HG02759 (cell line): ENCODE measurements at regions not wholly inside any gene's neighbourhood (a gene's known extent, or its start where the extent isn't known, plus 50 kb on each side); places are given as distances from the start of the nearest gene placed in this dataset.
"Not testable (repeated sequence)": the region's sequence is repeated elsewhere in the genome, so short reads cannot be mapped to it uniquely, and the experiment has no call there.

ENCODE experiments used
- ATAC-seq: cut with Tn5 transposase; IDR thresholded peaks from one replicate; pipeline ENCODE4 v1.9.1; 2021; ENCODE audit warnings: mild to moderate bottlenecking, moderate library complexity; ENCODE audit not compliant: unreplicated experiment

DNA sequence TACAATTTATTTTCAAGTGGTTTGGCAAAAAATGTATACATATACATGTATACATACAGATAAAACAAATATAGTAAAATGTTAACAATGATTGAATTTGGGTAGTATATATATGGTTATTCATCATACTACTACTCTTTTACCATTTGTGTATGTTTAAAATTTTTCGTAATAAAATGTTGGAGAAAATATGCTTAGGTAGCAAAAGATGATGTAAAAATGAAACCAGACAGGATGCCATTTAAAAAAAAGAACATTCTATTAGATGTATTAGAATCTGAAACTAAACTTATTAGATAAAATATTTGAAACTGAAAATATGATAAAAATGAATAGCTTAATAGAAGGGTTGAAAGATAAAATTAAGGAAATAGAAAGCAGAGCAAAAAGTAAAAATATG lies 144.9 kb upstream of the FER start:
- no peak for ATAC-seq

DNA sequence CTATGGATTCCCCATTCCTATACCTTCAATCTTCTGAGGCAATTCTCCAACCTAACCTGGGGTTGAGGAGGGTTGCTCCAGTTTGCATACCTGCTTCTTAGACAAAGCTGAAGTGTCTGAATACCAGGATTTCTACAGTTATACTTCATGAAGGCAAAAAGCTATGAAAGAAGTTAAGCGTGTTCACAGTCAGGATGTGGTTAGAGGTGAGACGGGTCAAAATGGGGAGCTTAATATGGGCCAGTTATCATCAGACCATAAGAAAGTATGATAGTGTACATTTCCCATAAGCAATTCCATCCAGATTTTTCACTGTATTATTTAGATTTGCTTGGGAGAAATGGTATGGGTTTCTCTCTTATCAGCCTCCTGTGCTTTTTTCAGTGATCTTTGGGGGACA lies 156.9 kb upstream of the FER start:
- ATAC-seq = no peak

- ATAC-seq = no peak
These were observed 159.4 kb upstream of the FER start for GRCh38 chr5:108588323-108588722.

DNA sequence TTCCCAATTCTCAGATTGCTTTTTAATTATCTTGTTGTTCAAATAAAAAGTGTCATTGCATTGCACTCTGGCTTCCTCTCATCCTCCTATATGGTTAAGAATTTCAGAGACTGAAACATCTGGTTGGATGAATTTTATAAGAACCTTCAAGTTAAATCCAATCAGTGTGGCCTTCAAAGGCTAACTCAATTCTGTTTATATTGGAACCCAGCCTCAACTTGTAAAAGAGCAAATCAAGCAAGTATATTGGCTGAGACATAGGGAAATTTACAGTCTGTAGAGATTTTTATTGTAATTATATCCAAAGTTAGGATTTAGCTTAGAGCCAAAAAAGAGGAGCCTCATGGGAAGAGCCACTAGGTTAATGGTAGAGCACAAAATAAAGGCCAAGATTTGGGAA lies 159.9 kb upstream of the FER start:
- ATAC-seq = no peak

GRCh38 chr5:108581026-108581425 lies 166.7 kb upstream of the FER start:
- ATAC-seq = no peak

DNA sequence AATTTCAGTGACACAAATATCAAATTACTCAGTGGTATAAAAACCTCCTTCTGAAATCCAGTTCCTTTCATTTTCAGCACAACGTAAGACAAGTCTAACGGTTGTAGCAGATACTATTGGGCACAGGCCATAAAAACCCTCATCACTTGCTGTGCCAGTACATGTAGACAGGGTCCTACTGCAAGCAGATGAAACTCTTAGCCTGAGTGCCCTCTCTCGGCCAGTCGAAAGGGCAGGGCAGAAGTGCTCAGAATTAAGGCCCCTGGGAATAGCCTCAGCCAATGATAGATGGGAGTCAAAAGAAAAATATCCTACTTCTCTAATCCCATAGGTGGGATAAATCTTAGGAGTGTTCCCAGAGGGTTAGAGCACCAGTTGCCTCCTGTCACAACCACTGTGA lies 168.5 kb upstream of the FER start:
- ATAC-seq = no peak

DNA sequence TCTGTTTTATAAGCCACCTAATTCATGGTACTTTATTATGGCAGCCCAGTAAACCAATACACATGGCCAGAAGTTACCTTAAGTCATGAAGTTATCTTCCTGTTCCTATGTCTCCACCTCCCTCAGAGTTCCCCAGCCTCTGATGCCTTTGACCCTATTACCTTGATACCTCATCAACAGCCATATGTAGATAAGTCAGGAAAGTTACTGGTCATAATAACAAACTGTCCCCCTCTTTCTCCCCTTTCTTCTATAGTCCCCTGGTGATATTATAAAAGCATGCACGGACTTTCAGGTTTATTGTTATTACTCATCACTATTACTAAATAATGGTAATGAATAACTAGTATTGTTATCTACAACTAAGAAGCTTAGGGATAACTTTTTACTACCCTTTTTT lies 168.9 kb upstream of the FER start:
- no peak for ATAC-seq

- no peak for ATAC-seq
These were observed 180.3 kb upstream of the FER start for GRCh38 chr5:108567429-108567828.

DNA sequence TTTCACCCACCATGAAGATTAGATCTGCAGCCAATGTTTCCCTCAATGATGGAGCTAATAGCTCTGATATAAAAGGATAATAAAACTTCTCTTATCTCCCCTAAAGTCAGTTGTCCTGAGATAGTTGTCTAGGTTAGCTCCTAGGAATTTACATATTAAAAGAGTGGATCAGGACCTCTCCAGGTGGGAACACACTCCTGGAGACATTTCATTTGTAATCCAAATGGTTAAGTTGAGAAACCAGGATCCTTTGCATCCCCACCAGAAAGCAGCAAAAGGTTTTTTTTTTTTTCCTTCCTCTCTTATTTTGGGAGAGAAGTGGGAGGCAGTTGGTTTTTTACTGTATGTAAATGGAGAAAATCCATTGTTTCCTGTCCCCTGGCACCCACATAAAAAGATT lies 182.5 kb upstream of the FBXL17 start:
- ATAC-seq = no peak

DNA sequence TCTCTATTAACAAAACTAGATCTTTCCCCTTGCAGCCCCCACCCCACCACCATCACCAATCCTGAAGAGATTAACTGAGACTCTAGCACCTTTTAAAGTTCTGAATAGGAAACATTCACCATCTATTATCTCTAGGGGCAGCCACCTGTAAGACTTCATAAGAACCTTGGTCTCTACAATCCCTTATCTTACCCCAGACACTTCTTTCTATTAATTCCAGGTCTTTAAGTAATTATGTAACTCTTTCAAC lies 180.2 kb upstream of the FBXL17 start:
- ATAC-seq = no peak

DNA sequence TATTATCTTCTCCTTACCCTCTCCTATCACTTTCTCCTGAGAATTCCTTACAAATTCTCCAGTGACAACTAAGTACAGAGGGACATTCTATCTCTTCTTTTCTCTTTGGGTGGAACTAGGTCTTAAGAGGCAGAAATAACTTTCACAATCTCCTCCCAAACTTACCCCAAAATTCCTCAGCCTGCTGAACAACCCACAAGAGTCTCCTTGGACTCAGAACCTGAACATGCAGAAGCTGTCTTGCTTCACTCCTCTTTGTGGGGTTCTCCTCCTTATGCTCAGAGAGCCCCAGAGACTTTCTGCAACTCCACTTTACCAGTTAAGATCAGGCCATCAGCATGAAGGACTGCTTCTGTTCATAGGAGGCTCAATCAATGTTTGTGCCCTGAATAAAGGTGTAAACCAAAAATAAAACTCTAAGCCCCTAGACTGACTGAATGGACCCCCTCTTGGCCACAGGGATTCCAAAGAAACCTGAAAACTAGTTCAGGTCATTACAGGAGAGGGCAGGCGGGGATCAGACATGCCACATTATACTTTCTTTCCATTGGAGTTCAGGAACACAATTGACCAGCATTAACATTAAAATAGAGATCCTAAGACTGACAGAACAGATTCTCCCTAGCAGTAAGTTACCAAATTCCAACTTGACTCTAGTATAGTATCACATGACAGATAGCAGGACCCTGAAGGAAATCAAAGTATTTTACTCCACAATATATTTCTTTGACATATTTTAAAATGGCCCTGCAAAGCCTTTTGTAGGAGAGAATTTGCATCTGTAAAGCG lies 179.7 kb upstream of the FBXL17 start:
- no peak for ATAC-seq

DNA sequence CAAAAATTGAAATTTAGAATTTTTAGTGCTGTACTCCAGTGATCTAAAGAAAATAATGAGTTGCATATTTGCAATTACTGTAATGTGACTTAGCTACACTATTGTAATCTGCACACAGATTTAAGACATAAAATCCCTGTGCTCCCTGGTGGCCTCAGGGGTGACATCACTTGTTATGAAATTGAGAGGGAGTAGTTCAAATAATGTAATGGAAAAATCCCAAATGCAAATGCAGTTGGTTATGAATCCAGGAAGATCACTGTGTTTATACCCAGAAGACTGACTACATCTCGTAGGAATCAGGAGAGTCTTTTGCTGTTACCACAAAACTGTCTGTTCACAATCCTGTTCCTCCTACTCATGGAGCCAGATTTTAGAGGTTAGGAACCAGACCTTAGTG lies 178.7 kb upstream of the FBXL17 start:
- ATAC-seq = no peak

DNA sequence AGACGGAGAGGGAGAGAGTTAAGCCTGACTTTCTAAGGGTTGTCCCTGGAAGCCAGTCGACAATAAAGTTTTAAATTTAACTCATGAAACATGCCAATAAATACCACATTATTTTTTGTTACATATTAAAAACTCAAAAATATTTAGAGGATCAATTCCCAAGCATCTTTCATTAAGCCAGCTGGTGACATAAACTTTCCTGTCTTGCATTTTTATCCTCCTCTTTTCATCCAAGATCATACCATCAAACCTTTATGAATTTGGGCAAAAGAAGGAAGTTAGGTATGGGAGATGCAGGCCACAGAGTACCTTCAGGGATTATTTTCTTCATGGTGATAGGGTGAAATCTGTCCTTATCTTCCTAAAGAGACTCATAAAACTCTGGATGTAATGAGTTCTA lies 178.3 kb upstream of the FBXL17 start:
- no peak for ATAC-seq

DNA sequence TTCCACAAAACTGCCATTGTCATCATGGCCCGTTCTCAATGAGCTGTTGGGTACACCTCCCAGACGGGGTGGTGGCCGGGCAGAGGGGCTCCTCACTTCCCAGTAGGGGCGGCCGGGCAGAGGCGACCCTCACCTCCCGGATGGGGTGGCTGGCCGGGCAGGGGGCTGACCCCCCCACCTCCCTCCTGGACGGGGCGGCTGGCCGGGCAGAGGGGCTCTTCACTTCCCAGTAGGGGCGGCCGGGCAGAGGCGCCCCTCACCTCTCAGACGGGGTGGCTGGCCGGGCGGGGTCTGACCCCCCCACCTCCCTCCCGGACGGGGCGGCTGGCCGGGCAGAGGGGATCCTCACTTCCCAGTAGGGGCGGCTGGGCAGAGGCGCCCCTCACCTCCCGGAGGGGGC lies 176.9 kb upstream of the FBXL17 start:
- not testable (repeated sequence) for ATAC-seq

DNA sequence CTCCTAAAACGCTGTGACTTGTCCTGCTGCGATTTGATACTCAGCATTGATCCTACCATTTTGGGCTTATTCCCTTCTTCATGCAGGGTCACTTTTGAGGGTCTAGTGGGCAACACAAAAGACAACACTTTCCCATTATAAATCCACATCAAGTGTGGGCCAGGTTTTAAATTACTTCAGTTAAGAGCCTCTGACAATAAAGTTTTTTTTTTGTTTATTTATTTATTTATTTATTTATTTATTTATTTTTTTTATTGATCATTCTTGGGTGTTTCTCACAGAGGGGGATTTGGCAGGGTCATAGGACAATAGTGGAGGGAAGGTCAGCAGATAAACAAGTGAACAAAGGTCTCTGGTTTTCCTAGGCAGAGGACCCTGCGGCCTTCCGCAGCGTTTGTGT lies 176.2 kb upstream of the FBXL17 start:
- ATAC-seq = not testable (repeated sequence)

GRCh38 chr5:108557686-108558085 lies 175.8 kb upstream of the FBXL17 start:
- ATAC-seq = no peak

GRCh38 chr5:108556441-108557145 lies 174.7 kb upstream of the FBXL17 start:
- ATAC-seq = no peak

- ATAC-seq = no peak
These were observed 167.0 kb upstream of the FBXL17 start for GRCh38 chr5:108548684-108549596.

GRCh38 chr5:108546939-108547338 lies 165.0 kb upstream of the FBXL17 start:
- no peak for ATAC-seq

DNA sequence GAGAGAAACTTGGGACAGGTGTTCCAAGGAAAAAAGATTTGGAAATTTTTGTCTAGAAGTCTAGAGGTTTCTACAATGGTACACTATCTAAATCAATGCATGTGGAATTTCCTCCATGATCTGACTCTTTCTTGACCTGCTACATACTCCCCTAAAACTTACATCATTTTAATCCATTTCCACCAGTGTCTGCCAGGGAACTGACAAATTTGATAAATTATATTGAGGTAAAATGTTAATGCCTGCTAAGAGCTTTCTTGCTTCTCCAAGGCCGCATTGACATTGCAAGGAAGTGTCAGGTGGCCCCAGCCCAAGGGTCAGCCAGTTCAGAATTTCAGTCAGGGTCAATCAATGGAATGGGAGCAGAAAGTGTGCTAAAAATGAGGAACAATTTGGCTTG lies 163.4 kb upstream of the FBXL17 start:
- no peak for ATAC-seq

DNA sequence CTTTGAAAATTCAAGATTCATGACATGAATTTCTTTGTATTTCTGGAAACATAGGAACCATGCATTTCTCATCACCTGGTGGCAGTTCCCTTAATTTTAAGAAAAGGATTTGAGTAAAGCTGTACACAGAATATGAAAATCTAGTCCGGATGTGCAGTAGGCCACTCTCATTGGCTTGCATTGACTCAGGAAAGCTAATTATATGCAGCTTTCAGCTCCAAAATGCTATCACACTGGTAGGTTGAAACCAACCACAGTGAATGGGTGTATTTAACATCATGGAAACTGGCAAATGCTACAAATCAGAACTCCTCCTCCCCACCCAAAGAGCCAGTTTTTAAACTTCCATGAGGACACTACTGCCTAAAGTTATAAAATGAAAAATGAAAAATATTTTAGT lies 161.6 kb upstream of the FBXL17 start:
- peak; percentile 39 for ATAC-seq

DNA sequence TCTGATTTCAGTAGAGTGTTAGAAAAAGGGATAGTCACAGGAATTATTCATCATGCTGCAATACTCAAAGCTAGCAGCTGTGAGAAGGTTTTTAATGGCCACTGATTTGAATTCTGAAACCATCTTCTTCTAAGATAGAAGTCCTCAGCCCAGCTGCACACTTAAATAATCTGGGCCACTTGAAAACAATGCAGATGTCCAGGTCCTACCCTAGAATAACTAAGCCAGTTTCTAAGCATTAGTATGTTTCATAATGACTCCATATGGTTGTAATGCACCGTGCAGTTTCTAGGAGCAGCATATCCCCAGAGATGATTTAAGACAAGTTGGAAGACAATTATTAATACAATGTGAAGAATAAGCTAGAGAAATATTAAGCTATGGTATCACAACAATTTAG lies 159.9 kb upstream of the FBXL17 start:
- ATAC-seq = peak; percentile 64
